PC-3 (cell line): ENCODE measurements at regions not wholly inside any gene's neighbourhood (a gene's known extent, or its start where the extent isn't known, plus 50 kb on each side); places are given as distances from the start of the nearest gene placed in this dataset.

Source experiments
- ATAC-seq: fragments of 200-7000 bp; cut with Tn5 transposase; 2 replicates; pipeline ENCODE4 v1.9.1; 2020; ENCODE audit warnings: mild to moderate bottlenecking, moderate library complexity
- BruUV-seq: library from RNA; stranded (reverse); fragments of 400-500 nt; replicated peaks from 2 replicates; lab custom pipeline; 2021; lab: Mats Ljungman, UMichigan
- CTCF ChIA-PET: fragments of 300-600 bp; sonication (Branson Sonifier 250); formaldehyde crosslinking; loops from one replicate; lab custom pipeline; 2022; ENCODE audit warnings: antibody characterized with exemption; lab: Charles Lee
- POLR2A ChIA-PET: fragments of 300-600 bp; sonication (Branson Sonifier 250); formaldehyde crosslinking; loops from one replicate; lab custom pipeline; 2022; ENCODE audit warnings: antibody characterized with exemption; ENCODE audit not compliant: unreplicated experiment; lab: Charles Lee
- DNase-seq: peaks from one replicate; pipeline ENCODE4 v3.0.0-alpha.2; 2015
- H2AFZ ChIP-seq: fragments of 300-600 bp; sonication (generic); 2 replicates; pipeline ENCODE4 v1.6.0; 2016; ENCODE audit warnings: antibody characterized with exemption, low read length
- H3F3A ChIP-seq: fragments of 300-600 bp; sonication (generic); one replicate; pipeline ENCODE4 v1.6.0; 2017; ENCODE audit warnings: antibody characterized with exemption, low read length, control low read depth, mild to moderate bottlenecking; ENCODE audit not compliant: unreplicated experiment
- H3K27ac ChIP-seq: fragments of 300-600 bp; sonication (generic); 2 replicates; pipeline ENCODE4 v1.5.1; 2016; ENCODE audit warnings: mild to moderate bottlenecking, low read length
- H3K27me3 ChIP-seq: fragments of 300-600 bp; sonication (generic); 2 replicates; pipeline ENCODE4 v1.6.1; 2016; ENCODE audit warnings: low read length, mixed read lengths
- H3K36me3 ChIP-seq: fragments of 300-600 bp; sonication (generic); 2 replicates; pipeline ENCODE4 v1.6.1; 2016; ENCODE audit warnings: low read depth, mixed run types, low read length, mixed read lengths
- H3K4me1 ChIP-seq: fragments of 300-600 bp; sonication (generic); 2 replicates; pipeline ENCODE4 v1.5.1; 2016; ENCODE audit warnings: low read length; ENCODE audit not compliant: insufficient read depth
- H3K4me2 ChIP-seq: fragments of 300-600 bp; sonication (generic); 2 replicates; pipeline ENCODE4 v1.6.0; 2016; ENCODE audit warnings: low read length
- H3K4me3 ChIP-seq: fragments of 300-600 bp; sonication (generic); 2 replicates; pipeline ENCODE4 v1.5.1; 2016; ENCODE audit warnings: mild to moderate bottlenecking, low read length, mixed read lengths
- H3K79me2 ChIP-seq: fragments of 300-600 bp; sonication (generic); 2 replicates; pipeline ENCODE4 v1.6.1; 2017; ENCODE audit warnings: low read length, mixed read lengths
- H3K9ac ChIP-seq: fragments of 300-600 bp; sonication (generic); 2 replicates; pipeline ENCODE4 v1.6.0; 2016; ENCODE audit warnings: mild to moderate bottlenecking, low read length
- H3K9me2 ChIP-seq: fragments of 300-600 bp; sonication (generic); replicated peaks from 2 replicates; pipeline ENCODE4 v1.6.1; 2016; ENCODE audit warnings: mixed run types, low read length, mixed read lengths
- H3K9me3 ChIP-seq: fragments of 300-600 bp; sonication (generic); 2 replicates; pipeline ENCODE4 v1.6.1; 2016; ENCODE audit warnings: low read length, mixed read lengths
- H4K20me1 ChIP-seq: fragments of 300-600 bp; sonication (generic); 2 replicates; pipeline ENCODE4 v1.6.1; 2016; ENCODE audit warnings: low read length, mixed read lengths
- CTCF ChIP-seq: fragments of 300-600 bp; sonication (generic); conservative IDR thresholded peaks from 2 replicates; pipeline ENCODE4 v1.5.1; 2017; ENCODE audit warnings: antibody characterized with exemption, low read depth, mild to moderate bottlenecking, low read length
- EZH2 ChIP-seq: fragments of 300-600 bp; sonication (generic); IDR thresholded peaks from one replicate; pipeline ENCODE4 v1.6.1; 2017; ENCODE audit warnings: antibody characterized with exemption, mild to moderate bottlenecking, low read length; ENCODE audit not compliant: unreplicated experiment
- EZH2phosphoT487 ChIP-seq: fragments of 300-600 bp; sonication (generic); IDR thresholded peaks from 2 replicates; pipeline ENCODE4 v1.6.1; 2018; ENCODE audit warnings: mild to moderate bottlenecking, antibody characterized with exemption, low read length, borderline replicate concordance
- intact Hi-C: fragments of 100-400 bp; cut with micrococcal nuclease; formaldehyde crosslinking; loops from 2 replicates; pipeline ENCODE4 v1.9.0; 2023

GRCh38 chr12:25424211-25424731 lies 128.8 kb downstream of the LMNTD1 start:
- H3K27me3 ChIP-seq, result no peaks in the 10 kb centered on the region
- no peak overlapping the region for H2AFZ ChIP-seq
- ATAC-seq (no peak), DNase-seq (no peak)
- no peaks in the 10 kb centered on the region for H3F3A ChIP-seq
- H3K9me2 ChIP-seq, result no peaks in the 10 kb centered on the region
- no peak overlapping the region for H3K4me3 ChIP-seq
- ChIA-PET POLR2A (no interaction called here), CTCF (no interaction called here)
- H3K79me2 ChIP-seq, result no peaks in the 10 kb centered on the region
- H3K4me2 ChIP-seq, result no peak overlapping the region
- intact Hi-C loops, result no loop called here
- no peaks in the 10 kb centered on the region for H4K20me1 ChIP-seq
- H3K27ac ChIP-seq, result no peak overlapping the region
- H3K9me3 ChIP-seq, result no peaks in the 10 kb centered on the region
- H3K4me1 ChIP-seq, result peaks cover 19% of the 10 kb centered on the region
- H3K9ac ChIP-seq, result no peak overlapping the region
- TF ChIP-seq EZH2phosphoT487 (no peak), EZH2 (no peak), CTCF (no peak)
- BruUV-seq, result no TSS peak
- H3K36me3 ChIP-seq, result no peaks in the 10 kb centered on the region

DNA sequence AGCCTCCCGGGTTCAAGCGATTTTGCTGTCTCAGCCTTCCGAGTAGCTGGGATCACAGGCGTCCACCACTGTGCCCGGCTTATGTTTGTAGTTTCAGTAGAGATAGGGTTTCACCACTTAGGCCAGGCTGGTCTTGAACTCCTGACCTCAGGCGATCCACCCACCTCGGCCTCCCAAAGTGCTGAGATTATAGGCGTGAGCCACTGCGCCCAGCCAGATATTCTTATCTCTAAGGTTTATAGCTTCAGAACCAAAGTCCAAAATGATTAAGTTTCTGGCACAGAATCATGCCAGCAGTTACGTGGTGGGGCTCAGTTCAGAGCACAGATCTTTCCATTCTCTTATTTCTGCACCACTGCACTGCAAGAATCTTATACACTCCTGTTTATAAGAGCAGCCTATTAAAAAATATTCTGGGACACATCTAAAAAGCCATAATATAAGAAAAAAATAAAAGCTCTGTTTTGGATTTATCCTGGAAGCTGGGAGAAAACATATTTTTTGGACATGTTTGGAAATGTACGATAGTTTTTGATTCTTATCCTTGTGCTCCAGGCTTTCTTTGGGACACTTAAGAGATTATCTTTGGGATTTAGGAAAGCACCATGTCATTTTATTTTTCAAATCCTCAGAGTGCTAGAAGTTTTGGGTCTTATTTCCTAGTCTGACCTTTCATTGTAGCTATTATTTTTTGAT lies 129.6 kb downstream of the LMNTD1 start:
- POLR2A ChIA-PET, result no interaction called here
- Histone ChIP-seq H3K36me3 (no peaks in the 10 kb centered on the region), H3K9me2 (no peaks in the 10 kb centered on the region), H2AFZ (no peak overlapping the region), H3K9ac (no peak overlapping the region), H3K9me3 (no peaks in the 10 kb centered on the region), H3F3A (no peaks in the 10 kb centered on the region), H3K4me2 (no peak overlapping the region), H3K27me3 (no peaks in the 10 kb centered on the region), H3K79me2 (no peaks in the 10 kb centered on the region), H4K20me1 (no peaks in the 10 kb centered on the region), H3K4me1 (peaks cover 19% of the 10 kb centered on the region), H3K4me3 (no peak overlapping the region), H3K27ac (no peak overlapping the region)
- TF ChIP-seq EZH2 (no peak), EZH2phosphoT487 (no peak), CTCF (no peak)
- intact Hi-C loops, result no loop called here
- ATAC-seq (no peak), DNase-seq (no peak)
- CTCF ChIA-PET, result no interaction called here
- BruUV-seq, result no TSS peak

- POLR2A ChIA-PET, result interaction anchor here (0.5 kb wide), 1 partner anchor 417 kb away, joined by 5 read pairs; no protein-coding TSS in a partner anchor
- H3K4me2 ChIP-seq, result no peak overlapping the region
- no peak for ATAC-seq
- DNase-seq, result no peak
- TF ChIP-seq EZH2phosphoT487, result no peak
- TF ChIP-seq CTCF, result no peak
- no peak for TF ChIP-seq EZH2
- intact Hi-C loops, result no loop called here
- no peaks in the 10 kb centered on the region for H3K36me3 ChIP-seq
- no peaks in the 10 kb centered on the region for H3K9me2 ChIP-seq
- CTCF ChIA-PET, result no interaction called here
- H3F3A ChIP-seq, result no peaks in the 10 kb centered on the region
- BruUV-seq, result no TSS peak
- H3K4me3 ChIP-seq, result no peak overlapping the region
- H3K9ac ChIP-seq, result no peak overlapping the region
- H3K9me3 ChIP-seq, result no peaks in the 10 kb centered on the region
- H3K79me2 ChIP-seq, result no peaks in the 10 kb centered on the region
- H2AFZ ChIP-seq, result no peak overlapping the region
- H3K4me1 ChIP-seq, result peaks cover 10% of the 10 kb centered on the region; the same call in 1 of the 2 replicates
- H4K20me1 ChIP-seq, result no peaks in the 10 kb centered on the region
- no peak overlapping the region for H3K27ac ChIP-seq
- H3K27me3 ChIP-seq, result no peaks in the 10 kb centered on the region
Observed at GRCh38 chr12:25422241-25422640, 130.8 kb downstream of the LMNTD1 start.
